Coronary artery (tissue), 2 donors: ENCODE measurements at regions not wholly inside any gene's neighbourhood (a gene's known extent, or its start where the extent isn't known, plus 50 kb on each side); places are given as distances from the start of the nearest gene placed in this dataset.

ENCODE experiments used
- DNase-seq: peaks from one replicate; pipeline ENCODE4 v3.0.0-alpha.2; 2017; ENCODE audit warnings: low spot score
- H3K27ac ChIP-seq, 2 donors: fragments of 200-600 bp; sonication (generic); one replicate each; pipeline ENCODE4 v1.5.1; 2016 to 2019
- H3K4me3 ChIP-seq: fragments of 200-600 bp; sonication (generic); 2 replicates; pipeline ENCODE4 v1.5.1; 2016; ENCODE audit warnings: mild to moderate bottlenecking, moderate library complexity
- CTCF ChIP-seq: fragments of 200-600 bp; sonication (generic); IDR thresholded peaks from one replicate; pipeline ENCODE4 v1.5.1; 2019; ENCODE audit warnings: antibody characterized with exemption

- TF ChIP-seq CTCF, result no peak
- H3K27ac ChIP-seq, result no peak overlapping the region
- H3K4me3 ChIP-seq, result no peak overlapping the region
- DNase-seq, result no peak
Measured at GRCh38 chr7:119219663-119220062, 995.2 kb downstream of the ANKRD7 start.

- DNase-seq, result no peak
- Histone ChIP-seq H3K4me3 (no peak overlapping the region), H3K27ac (no peak overlapping the region)
- TF ChIP-seq CTCF, result no peak
Measured at GRCh38 chr7:119223930-119224329, 999.4 kb downstream of the ANKRD7 start.

GRCh38 chr7:119228482-119228881 is 1004.0 kb downstream of the ANKRD7 start:
- no peak for DNase-seq
- H3K27ac ChIP-seq, result no peak overlapping the region
- TF ChIP-seq CTCF, result no peak
- H3K4me3 ChIP-seq, result no peak overlapping the region

- no peak for DNase-seq
- Histone ChIP-seq H3K4me3 (no peak overlapping the region), H3K27ac (no peak overlapping the region)
- TF ChIP-seq CTCF, result no peak
Measured at GRCh38 chr7:119232091-119232490, 1007.6 kb downstream of the ANKRD7 start.

- Histone ChIP-seq H3K27ac (no peak overlapping the region), H3K4me3 (no peak overlapping the region)
- DNase-seq, result no peak
- no peak for TF ChIP-seq CTCF
Measured at GRCh38 chr7:119233015-119233414, 1008.5 kb downstream of the ANKRD7 start.

- TF ChIP-seq CTCF, result no peak
- Histone ChIP-seq H3K27ac (no peak overlapping the region), H3K4me3 (no peak overlapping the region)
- no peak for DNase-seq
Measured at GRCh38 chr7:119252962-119253361, 1020.0 kb upstream of the KCND2 start.

DNA sequence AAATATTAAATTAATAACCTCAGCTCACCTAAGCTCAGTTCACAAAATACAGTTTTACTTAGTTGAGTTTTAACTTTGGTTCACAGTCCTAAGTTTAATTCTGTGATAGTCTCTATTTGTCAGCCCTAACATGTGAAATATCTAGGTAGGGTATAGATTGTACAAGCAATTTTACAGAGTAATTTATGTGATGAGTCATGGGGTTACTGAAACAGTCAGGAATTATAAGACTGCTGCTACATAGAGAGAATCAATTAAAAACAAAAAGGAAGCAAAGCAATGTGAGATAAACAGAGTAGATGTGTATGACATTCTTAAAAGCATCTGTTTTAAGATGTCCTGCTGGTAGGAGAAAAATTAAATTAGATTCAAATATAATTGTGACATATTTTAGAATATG is 1018.2 kb upstream of the KCND2 start:
- Histone ChIP-seq H3K27ac (no peak overlapping the region), H3K4me3 (no peak overlapping the region)
- no peak for TF ChIP-seq CTCF
- DNase-seq, result no peak
